GM12892 (cell line): ENCODE measurements at regions not wholly inside any gene's neighbourhood (a gene's known extent, or its start where the extent isn't known, plus 50 kb on each side); places are given as distances from the start of the nearest gene placed in this dataset.
"Not testable (repeated sequence)": the region's sequence is repeated elsewhere in the genome, so short reads cannot be mapped to it uniquely, and the experiment has no call there.

ENCODE experiments used
- DNase-seq: peaks from one replicate; pipeline ENCODE4 v3.0.0; 2011; ENCODE audit not compliant: insufficient read length
- FAIRE-seq: peaks from 2 replicates; lab custom pipeline; 2011; peaks lifted over from hg19 to GRCh38; lab: Jason Lieb, UNC
- POLR2A ChIP-seq: IDR thresholded peaks from 2 replicates; pipeline ENCODE4 v1.6.1; 2011; ENCODE audit warnings: low read depth, low read length, control low read depth
- POLR2AphosphoS5 ChIP-seq: IDR thresholded peaks from 2 replicates; pipeline ENCODE4 v1.6.1; 2011; ENCODE audit warnings: low read depth, low read length, control low read depth
- TAF1 ChIP-seq: IDR thresholded peaks from 2 replicates; pipeline ENCODE4 v1.6.1; 2011; ENCODE audit warnings: low read depth, mild to moderate bottlenecking, control low read depth, low read length, borderline replicate concordance

DNA sequence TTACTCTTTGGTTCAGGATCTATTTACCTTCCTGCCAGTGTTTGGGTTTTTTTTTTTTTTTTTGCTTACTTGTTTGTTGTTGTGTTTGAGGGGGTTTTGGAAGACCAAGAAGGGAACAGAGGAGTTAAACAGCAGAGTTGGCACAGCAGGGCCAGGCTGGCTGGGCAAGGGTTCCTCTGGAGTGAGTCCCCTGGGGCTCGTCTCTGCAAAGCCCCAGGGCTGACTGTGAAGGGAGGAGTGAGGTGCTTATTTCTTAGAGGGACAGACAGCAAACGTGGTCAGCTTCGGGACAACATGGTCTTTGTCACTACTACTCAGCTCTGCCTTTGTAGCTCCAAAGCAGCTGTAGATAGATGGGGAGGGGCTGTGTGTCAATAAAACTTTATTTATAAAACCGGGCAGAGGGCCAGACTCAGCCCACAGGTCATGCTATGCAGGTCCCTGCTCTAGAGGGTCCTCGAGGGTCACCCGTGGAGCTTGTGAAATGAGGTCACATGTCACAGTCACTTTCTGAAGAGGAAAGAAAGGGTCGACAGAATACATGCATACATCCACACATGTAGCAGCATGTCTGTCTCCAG lies 1404.7 kb downstream of the BRD1 start:
- FAIRE-seq (no peak), DNase-seq (no peak)
- TF ChIP-seq POLR2A (no peak), POLR2AphosphoS5 (no peak), TAF1 (no peak)

DNA sequence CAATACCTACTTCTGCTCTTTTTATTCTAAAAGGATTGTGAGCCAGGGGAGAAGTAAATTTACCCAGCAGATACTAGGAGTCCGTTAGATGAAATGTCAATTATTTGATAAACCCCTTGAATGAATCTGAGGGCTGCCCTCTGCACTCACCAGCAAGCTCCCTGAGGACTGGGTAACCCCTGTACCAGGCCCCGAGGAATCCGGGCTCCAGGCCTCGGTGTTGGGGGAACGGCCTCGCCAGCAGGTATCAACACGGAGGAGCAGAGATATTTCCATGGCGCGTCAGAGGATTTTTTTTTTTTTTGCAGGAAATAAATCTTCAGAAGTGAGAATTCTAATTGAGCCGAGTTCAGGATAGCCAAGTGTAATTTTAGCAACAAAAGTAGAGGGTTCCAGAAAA lies 1408.8 kb downstream of the BRD1 start:
- TF ChIP-seq POLR2A (no peak), POLR2AphosphoS5 (no peak), TAF1 (no peak)
- DNase-seq = no peak
- FAIRE-seq = no peak

DNA sequence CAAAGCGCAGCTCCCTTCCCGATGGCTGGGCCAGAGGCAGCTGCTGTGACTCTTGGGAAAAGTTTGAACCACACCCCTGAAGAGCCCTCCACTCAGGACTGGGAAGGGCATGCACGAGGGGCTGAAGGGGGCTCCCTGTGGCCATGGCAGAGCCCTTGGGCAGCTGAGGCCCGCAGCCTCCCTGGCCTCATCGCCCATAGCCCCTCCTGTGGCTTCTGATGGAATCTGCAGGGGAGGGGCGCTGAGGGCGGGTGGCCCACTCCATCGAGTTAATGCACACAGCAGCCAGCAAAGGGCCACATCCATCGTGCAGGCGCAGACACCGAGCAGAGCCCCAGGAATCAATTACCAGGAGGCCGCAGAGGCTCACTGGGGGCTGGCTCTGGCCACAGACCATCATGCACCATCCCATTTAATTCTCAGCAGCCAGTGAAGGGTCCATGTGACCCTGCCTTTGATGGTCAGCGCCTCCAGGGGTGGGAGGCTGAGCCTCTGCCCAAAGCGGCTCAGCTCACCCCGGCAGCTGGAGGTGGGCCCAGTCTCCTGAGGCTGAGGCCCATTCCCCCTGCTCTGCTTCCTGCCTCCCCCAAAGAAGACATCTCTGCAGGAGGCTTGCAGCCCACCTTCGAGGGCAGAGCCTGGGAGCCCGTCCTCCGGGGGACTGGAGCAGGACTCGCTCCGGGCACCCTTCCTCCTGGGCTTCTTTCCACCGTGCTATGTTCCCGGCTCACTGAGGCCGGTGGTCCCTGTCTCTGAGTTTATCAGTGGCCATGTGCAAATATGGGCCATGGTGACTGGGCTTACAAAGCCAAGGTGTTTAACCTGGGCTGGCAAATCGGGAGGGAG lies 1410.2 kb downstream of the BRD1 start:
- TF ChIP-seq POLR2A = no peak
- TF ChIP-seq POLR2AphosphoS5 = no peak
- no peak for TF ChIP-seq TAF1
- DNase-seq (no peak), FAIRE-seq (no peak)

DNA sequence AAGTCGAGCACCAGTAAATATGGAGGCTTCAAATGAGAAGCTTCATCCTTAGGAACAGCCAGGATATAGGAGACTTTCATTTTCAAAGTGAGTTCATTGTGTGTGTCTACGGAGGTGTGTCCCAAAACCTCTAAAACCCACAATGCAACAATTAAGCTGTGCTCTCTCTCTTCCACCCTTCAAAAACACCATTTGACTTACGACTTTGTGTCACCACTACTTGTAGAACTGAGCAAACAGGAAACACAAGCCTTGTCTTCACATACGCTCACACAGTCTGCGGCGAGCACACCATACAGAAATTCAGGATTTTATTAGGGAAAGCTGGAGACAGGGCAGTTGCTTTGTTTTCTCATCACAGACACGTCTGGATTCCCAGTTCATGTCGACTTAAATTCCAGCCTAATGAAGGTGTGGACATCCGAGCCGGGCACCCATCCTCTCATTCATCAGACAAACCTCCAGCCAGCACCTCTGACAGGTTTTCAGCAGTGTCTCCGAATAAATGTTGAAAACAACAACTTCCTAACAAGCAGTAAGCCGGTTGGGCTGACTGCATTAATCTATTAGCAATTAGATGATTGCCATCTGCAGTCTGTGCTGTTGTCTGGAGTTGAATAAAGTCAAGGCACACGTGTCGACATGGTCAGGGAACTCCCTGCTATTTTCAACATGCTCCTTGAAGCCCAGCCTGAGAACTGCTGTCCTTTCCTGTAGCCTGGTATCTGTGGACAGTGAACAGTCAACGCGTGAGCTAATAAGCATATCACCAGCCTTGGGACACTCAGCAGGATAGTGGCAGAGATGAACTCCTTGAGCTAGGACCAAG lies 1411.1 kb downstream of the BRD1 start:
- TF ChIP-seq POLR2AphosphoS5 (no peak), POLR2A (no peak), TAF1 (no peak)
- FAIRE-seq (no peak), DNase-seq (no peak)

DNA sequence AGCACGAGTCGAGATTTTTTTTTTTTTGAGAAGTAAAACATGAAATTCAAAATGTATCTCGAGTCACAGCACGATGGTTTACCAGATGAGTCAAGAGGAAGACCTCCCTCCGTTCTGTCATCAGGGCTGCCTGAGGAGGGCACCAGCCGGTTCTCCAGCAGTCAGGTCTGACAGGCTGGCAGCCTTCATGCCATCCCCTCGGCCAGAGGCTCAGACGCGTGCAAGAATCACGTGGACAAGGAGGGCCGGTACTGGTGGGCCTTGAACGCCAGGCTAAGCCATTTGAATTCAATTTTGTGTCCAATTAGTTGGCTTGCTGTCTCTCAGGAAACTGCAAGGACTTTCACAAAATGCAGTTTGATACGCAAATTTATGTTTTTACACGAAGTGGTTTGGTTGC lies 1412.2 kb downstream of the BRD1 start:
- FAIRE-seq (no peak), DNase-seq (no peak)
- TF ChIP-seq TAF1 (no peak), POLR2A (no peak), POLR2AphosphoS5 (no peak)

DNA sequence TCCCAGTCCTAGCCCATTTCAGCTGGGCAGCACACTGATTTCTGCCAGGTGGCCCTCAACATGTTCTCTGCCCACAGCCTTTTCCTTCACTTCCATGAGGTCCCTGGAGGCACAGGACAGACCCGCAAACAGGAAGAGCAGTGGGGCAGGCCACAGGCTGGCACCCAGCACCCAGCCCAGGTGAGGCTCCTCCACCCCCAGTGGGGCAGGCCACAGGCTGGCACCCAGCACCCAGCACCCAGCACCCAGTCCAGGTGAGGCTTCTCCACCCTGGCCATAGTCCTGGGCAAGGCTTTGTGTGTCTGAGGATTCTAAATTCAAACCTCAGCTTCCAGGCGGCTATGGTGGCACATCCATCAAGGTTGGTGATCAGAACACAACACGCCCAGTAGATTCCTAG lies 1413.0 kb downstream of the BRD1 start:
- TF ChIP-seq POLR2A (no peak), TAF1 (no peak), POLR2AphosphoS5 (no peak)
- DNase-seq = no peak
- FAIRE-seq = no peak

DNA sequence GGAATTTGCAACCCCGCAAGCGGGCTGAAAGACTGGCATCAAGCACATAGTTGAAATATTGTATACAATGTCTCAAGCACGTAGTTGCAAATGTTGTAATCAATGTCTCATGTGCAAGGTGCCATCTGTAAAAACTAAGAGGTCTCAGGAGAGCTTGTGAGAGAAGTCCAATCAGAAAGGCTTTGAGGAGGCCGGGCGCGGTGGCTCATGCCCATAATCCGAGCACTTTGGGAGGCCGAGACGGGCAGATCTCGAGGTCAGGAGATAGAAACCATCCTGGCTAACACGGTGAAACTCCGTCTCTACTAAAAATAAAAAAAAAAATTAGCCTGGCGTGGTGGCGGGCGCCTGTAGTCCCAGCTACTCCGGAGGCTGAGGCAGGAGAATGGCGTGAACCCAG lies 1414.7 kb downstream of the BRD1 start:
- FAIRE-seq, DNase-seq: not testable (repeated sequence)

DNA sequence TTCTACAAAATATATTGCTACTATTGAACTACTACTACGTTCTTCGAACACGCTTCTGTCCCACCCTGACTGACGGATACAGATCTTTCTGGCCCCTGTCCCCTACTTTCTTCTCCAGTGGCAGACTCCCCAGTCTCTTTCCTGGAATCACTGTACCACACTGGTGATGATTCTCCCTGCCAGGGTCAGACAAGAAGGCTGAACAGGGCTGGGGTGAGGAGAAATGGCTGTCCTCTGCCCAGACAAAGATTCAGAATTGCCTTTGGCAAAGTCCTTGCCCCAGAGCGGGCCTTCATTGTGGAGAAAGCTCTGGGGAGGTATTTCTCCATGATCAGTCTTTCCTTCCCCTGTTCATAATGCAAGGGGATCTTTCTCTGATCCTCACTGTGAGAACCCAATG lies 1417.1 kb downstream of the BRD1 start:
- FAIRE-seq (no peak), DNase-seq (no peak)
- TF ChIP-seq TAF1 = no peak
- TF ChIP-seq POLR2A = no peak
- TF ChIP-seq POLR2AphosphoS5 = no peak

DNA sequence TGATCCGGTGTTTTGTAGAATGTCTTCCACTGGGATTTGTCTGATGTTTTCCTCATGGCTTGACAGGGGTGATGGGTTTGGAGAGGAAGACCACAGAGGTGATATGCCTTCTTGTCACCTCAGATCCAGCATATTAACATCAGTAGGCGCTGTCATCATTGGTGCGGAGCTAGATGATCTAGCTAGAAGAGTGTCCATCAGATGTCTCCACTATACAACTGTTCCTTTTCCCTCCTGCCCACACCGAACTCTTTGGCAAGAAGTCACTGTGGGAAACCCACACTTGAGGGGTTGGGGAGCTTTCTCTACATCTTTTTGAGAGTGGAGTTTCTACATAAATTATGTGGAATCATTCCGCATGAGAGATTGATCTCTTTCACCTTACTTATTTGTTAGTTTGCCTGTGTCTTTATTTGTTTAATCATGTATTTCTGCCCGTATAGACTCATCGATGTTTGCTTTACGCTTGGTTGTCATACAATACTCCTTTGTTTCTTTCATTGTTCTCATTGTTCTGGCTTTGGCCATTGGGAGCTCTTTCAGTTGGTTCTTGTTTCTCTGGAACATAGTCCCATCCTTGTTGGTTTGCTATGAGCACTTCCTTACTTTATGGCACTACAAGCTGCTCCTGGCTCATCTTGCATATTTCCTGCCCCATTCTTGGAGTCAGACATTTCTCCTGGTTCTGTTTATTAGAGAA lies 1420.3 kb downstream of the BRD1 start:
- FAIRE-seq (no peak), DNase-seq (no peak)
- TF ChIP-seq TAF1 (no peak), POLR2A (no peak), POLR2AphosphoS5 (no peak)

DNA sequence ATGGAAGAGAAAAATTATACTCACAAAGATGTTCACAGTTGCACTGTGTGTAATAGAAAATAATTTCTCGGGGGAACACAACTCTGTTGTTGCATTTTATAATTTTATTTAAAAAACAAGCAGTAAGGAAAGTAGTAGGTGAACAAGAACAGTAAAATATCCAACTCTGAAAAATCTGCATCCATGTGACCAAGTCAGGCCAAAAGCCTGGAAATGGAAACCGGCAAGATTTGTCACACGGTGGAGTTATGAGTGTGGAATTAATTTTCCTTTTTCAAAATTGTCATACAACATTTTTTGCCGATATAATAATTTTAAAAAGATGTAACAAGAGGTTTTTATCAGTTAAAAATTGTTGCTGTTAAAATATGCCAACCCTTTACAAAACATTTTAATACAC lies 1421.5 kb downstream of the BRD1 start:
- TF ChIP-seq TAF1 = no peak
- TF ChIP-seq POLR2A = no peak
- no peak for TF ChIP-seq POLR2AphosphoS5
- DNase-seq (no peak), FAIRE-seq (no peak)

DNA sequence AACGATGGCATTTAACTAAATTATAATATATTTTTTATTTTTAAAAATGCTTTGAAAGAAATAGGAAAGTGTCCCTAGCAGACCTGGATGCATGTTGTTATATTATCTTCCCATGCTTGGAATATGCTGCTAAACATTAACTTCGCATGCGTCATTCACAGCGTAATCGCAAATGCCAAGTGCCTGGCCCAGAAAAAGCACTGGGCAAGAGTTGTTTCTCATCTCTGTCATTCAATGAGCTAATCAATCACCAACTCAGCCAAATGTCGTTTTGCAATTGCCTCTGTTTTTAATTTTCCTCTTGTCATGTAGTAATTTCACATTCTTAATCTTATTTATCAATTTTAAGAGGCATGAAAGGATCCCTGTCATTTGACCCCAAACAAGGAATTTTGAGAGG lies 1421.9 kb downstream of the BRD1 start:
- FAIRE-seq = no peak
- no peak for DNase-seq
- TF ChIP-seq TAF1 (no peak), POLR2A (no peak), POLR2AphosphoS5 (no peak)
